ENCODE measurements at regions not wholly inside any gene's neighbourhood (a gene's known extent, or its start where the extent isn't known, plus 50 kb on each side); places are given as distances from the start of the nearest gene placed in this dataset.

DNA sequence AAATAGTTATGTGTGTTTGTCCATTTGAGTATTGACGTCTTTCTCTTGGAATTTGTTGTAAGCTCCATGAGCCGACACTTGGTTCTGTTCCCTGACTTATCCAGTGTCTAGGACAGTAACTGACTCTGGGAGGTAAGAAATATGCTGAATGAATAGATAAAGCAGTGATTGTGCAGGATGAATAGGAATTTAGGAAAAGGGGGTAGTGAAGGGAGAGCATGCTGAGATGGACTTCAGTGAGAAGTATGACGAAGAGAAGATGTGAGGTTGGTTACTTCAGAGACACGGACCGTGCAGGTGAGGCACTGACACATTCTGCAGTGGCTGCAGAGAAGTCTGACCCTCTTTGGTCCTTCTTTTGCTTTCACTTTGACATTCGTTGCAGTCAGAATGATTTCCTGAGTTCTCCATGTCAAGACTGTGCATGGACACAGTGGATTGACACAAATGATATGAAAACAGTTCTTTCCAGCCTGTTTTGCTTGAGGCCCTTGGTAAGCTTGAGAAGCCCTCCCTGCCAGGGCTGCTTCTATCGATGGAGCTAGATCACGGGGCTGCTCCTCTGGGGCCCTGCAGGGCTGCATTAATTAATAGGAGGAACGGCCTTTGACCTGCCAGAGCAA is 261.5 kb upstream of the SORCS1 start:
- TF ChIP-seq, protein P1, sequence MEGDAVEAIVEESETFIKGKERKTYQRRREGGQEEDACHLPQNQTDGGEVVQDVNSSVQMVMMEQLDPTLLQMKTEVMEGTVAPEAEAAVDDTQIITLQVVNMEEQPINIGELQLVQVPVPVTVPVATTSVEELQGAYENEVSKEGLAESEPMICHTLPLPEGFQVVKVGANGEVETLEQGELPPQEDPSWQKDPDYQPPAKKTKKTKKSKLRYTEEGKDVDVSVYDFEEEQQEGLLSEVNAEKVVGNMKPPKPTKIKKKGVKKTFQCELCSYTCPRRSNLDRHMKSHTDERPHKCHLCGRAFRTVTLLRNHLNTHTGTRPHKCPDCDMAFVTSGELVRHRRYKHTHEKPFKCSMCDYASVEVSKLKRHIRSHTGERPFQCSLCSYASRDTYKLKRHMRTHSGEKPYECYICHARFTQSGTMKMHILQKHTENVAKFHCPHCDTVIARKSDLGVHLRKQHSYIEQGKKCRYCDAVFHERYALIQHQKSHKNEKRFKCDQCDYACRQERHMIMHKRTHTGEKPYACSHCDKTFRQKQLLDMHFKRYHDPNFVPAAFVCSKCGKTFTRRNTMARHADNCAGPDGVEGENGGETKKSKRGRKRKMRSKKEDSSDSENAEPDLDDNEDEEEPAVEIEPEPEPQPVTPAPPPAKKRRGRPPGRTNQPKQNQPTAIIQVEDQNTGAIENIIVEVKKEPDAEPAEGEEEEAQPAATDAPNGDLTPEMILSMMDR (IDR thresholded peaks at IDR 0.05; ENCODE audit: poor library complexity) = no peak
- TF ChIP-seq EZH2 (IDR thresholded peaks at IDR 0.05; ENCODE audit: borderline replicate concordance) = no peak
- no peak for TF ChIP-seq EZH2phosphoT487 (IDR thresholded peaks at IDR 0.05; ENCODE audit: low read depth, severe bottlenecking, unreplicated experiment)
